ENCODE measurements at regions not wholly inside any gene's neighbourhood (a gene's known extent, or its start where the extent isn't known, plus 50 kb on each side); places are given as distances from the start of the nearest gene placed in this dataset.
"Not testable (repeated sequence)": the region's sequence is repeated elsewhere in the genome, so short reads cannot be mapped to it uniquely, and the experiment has no call there.

- DNase-seq (no peak), FAIRE-seq (no peak)
- TF ChIP-seq CTCF (IDR thresholded peaks at IDR 0.05; ENCODE audit: borderline replicate concordance, extremely low read depth, insufficient read depth): no peak
- intact Hi-C loops (cut with DNase I): no loop called here
- no peaks in the 10 kb centered on the region for H3K9me3 ChIP-seq (ENCODE audit: control insufficient read depth in 2 of 3, insufficient read depth in 1 of 3, low read length in 3 of 3)
- no peak overlapping the region for H3K4me3 ChIP-seq (ENCODE audit: low read length in 3 of 3)
- H3K27ac ChIP-seq (ENCODE audit: low read depth in 2 of 2, low read length in 2 of 2): no peak overlapping the region
- no peaks in the 10 kb centered on the region for H3K4me1 ChIP-seq (ENCODE audit: control insufficient read depth in 2 of 3, insufficient read depth in 2 of 3, low read depth in 1 of 3, low read length in 3 of 3)
- H3K27me3 ChIP-seq (ENCODE audit: control insufficient read depth, insufficient read depth, low read length): no peaks in the 10 kb centered on the region
- H3K9ac ChIP-seq (ENCODE audit: low read length in 3 of 3): no peak overlapping the region
- H3K36me3 ChIP-seq (ENCODE audit: control insufficient read depth in 2 of 3, insufficient read depth in 3 of 3, low read length in 3 of 3): no peaks in the 10 kb centered on the region
Observed at GRCh38 chr2:77737236-77737635, 215.1 kb upstream of the LRRTM4 start.

- Histone ChIP-seq H3K9me3 (ENCODE audit: control insufficient read depth in 2 of 3, insufficient read depth in 1 of 3, low read length in 3 of 3) (no peaks in the 10 kb centered on the region), H3K4me3 (ENCODE audit: low read length in 3 of 3) (no peak overlapping the region), H3K9ac (ENCODE audit: low read length in 3 of 3) (no peak overlapping the region), H3K27me3 (ENCODE audit: control insufficient read depth, insufficient read depth, low read length) (no peaks in the 10 kb centered on the region), H3K36me3 (ENCODE audit: control insufficient read depth in 2 of 3, insufficient read depth in 3 of 3, low read length in 3 of 3) (no peaks in the 10 kb centered on the region), H3K4me1 (ENCODE audit: control insufficient read depth in 2 of 3, insufficient read depth in 2 of 3, low read depth in 1 of 3, low read length in 3 of 3) (no peaks in the 10 kb centered on the region), H3K27ac (ENCODE audit: low read depth in 2 of 2, low read length in 2 of 2) (no peak overlapping the region)
- DNase-seq: no peak
- no peak for FAIRE-seq
- intact Hi-C loops (cut with DNase I): no loop called here
- TF ChIP-seq CTCF (IDR thresholded peaks at IDR 0.05; ENCODE audit: borderline replicate concordance, extremely low read depth, insufficient read depth): no peak
Observed at GRCh38 chr2:77746780-77747179, 224.6 kb upstream of the LRRTM4 start.

GRCh38 chr2:77753710-77754345 lies 231.7 kb upstream of the LRRTM4 start:
- intact Hi-C loops (cut with DNase I); DNase-seq; H3K9ac ChIP-seq (ENCODE audit: low read length in 3 of 3); H3K27ac ChIP-seq (ENCODE audit: low read depth in 2 of 2, low read length in 2 of 2); H3K36me3 ChIP-seq (ENCODE audit: control insufficient read depth in 2 of 3, insufficient read depth in 3 of 3, low read length in 3 of 3); H3K27me3 ChIP-seq (ENCODE audit: control insufficient read depth, insufficient read depth, low read length); FAIRE-seq; H3K9me3 ChIP-seq (ENCODE audit: control insufficient read depth in 2 of 3, insufficient read depth in 1 of 3, low read length in 3 of 3); H3K4me3 ChIP-seq (ENCODE audit: low read length in 3 of 3); H3K4me1 ChIP-seq (ENCODE audit: control insufficient read depth in 2 of 3, insufficient read depth in 2 of 3, low read depth in 1 of 3, low read length in 3 of 3): not testable (repeated sequence)

GRCh38 chr2:77767388-77768076 lies 245.4 kb upstream of the LRRTM4 start:
- no peak for FAIRE-seq
- intact Hi-C loops (cut with DNase I): no loop called here
- H3K4me3 ChIP-seq (ENCODE audit: low read length in 3 of 3): no peak overlapping the region
- no peaks in the 10 kb centered on the region for H3K4me1 ChIP-seq (ENCODE audit: control insufficient read depth in 2 of 3, insufficient read depth in 2 of 3, low read depth in 1 of 3, low read length in 3 of 3)
- H3K27me3 ChIP-seq (ENCODE audit: control insufficient read depth, insufficient read depth, low read length): no peaks in the 10 kb centered on the region
- no peaks in the 10 kb centered on the region for H3K9me3 ChIP-seq (ENCODE audit: control insufficient read depth in 2 of 3, insufficient read depth in 1 of 3, low read length in 3 of 3)
- no peak overlapping the region for H3K9ac ChIP-seq (ENCODE audit: low read length in 3 of 3)
- TF ChIP-seq CTCF (IDR thresholded peaks at IDR 0.05; ENCODE audit: borderline replicate concordance, extremely low read depth, insufficient read depth): no peak
- no peaks in the 10 kb centered on the region for H3K36me3 ChIP-seq (ENCODE audit: control insufficient read depth in 2 of 3, insufficient read depth in 3 of 3, low read length in 3 of 3)
- DNase-seq: no peak
- no peak overlapping the region for H3K27ac ChIP-seq (ENCODE audit: low read depth in 2 of 2, low read length in 2 of 2)

Measured in kidney (tissue), 13 donors.